Astrocyte of the cerebellum (primary cell): ENCODE measurements at regions not wholly inside any gene's neighbourhood (a gene's known extent, or its start where the extent isn't known, plus 50 kb on each side); places are given as distances from the start of the nearest gene placed in this dataset.

Experiments
- DNase-seq: peaks from one replicate; pipeline ENCODE4 v3.0.0-alpha.2; 2011; ENCODE audit warnings: low read depth
- H3K4me3 ChIP-seq: 2 replicates; pipeline ENCODE4 v1.5.1; 2011; ENCODE audit warnings: mild to moderate bottlenecking, low read depth, low read length, moderate library complexity
- in situ Hi-C: cut with HindIII; loops from 2 replicates; pipeline ENCODE4 v1.10.0; 2017; ENCODE audit warnings: low sequenced_read_pairs
- TF ChIP-seq, protein P1 (sequence below): IDR thresholded peaks from 2 replicates; pipeline ENCODE4 v1.5.1; 2012; ENCODE audit warnings: low read length, low read depth, moderate library complexity, mild to moderate bottlenecking; ENCODE audit errors: missing control alignments

DNA sequence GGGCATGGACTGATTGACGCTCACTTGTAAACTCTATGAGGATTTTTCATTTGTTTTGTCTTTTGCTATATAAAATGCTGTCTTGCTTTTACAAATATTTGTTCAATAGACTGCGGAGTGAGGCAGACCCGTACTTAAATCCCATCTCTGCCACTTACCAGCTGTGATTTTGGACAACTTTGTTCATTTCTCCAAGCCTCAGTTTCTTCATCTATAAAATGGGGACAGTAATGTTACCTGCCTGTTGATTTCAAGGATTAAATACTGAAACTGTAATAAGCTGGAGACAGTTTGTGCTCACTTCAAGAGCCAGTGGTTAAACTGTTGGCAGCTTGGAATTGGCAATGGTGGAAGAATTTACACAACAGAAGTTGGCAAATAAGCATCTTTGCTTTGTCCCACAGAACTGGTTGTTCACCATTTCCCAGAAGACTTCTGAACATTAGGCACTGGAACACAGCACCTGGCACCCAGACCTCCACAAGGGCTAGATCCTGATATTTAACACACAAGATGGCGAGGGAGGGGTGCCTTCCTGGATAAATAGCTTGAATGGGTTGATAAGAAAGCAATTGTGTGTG lies 479.2 kb downstream of the QKI start:
- H3K4me3 ChIP-seq: no peak overlapping the region
- in situ Hi-C loops: no loop called here
- no peak for DNase-seq
- TF ChIP-seq, protein P1, sequence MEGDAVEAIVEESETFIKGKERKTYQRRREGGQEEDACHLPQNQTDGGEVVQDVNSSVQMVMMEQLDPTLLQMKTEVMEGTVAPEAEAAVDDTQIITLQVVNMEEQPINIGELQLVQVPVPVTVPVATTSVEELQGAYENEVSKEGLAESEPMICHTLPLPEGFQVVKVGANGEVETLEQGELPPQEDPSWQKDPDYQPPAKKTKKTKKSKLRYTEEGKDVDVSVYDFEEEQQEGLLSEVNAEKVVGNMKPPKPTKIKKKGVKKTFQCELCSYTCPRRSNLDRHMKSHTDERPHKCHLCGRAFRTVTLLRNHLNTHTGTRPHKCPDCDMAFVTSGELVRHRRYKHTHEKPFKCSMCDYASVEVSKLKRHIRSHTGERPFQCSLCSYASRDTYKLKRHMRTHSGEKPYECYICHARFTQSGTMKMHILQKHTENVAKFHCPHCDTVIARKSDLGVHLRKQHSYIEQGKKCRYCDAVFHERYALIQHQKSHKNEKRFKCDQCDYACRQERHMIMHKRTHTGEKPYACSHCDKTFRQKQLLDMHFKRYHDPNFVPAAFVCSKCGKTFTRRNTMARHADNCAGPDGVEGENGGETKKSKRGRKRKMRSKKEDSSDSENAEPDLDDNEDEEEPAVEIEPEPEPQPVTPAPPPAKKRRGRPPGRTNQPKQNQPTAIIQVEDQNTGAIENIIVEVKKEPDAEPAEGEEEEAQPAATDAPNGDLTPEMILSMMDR: no peak

- in situ Hi-C loops: no loop called here
- DNase-seq: no peak
- TF ChIP-seq, protein P1: no peak
These were observed 478.5 kb downstream of the QKI start for GRCh38 chr6:163892824-163893561.

DNA sequence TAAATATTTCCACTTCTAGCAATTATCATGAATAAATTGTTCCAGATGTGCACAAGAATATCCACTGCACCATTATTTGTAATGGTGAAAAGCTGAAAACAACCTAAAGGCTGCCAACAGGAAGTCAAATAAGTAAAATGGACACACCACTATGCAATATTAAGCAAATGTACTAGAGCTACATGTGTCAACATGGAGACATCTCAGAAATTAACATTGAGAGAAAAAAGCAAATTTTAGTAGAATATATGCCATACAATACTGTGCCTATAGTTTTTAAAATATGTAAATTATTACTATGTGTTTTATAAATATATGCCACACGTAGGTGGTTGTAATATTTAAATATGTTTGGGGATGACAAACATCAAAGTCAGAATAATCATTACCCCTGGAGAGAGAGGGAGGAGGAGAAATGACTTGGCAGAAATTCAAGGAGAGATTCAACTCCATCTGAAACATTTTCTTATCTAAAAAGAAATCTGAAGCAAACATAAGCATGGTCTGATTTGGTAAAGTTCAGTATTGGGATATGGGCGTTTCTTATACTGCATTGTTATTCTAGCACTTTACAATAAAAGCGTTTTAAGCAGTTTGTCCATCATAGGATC lies 475.5 kb downstream of the QKI start:
- in situ Hi-C loops: no loop called here
- no peak for DNase-seq
- no peak overlapping the region for H3K4me3 ChIP-seq
- TF ChIP-seq, protein P1: no peak

More at GRCh38 chr6:163892824-163893561, 478.5 kb downstream of the QKI start:
- no peak overlapping the region for H3K4me3 ChIP-seq

GRCh38 chr6:163888030-163888819 lies 473.7 kb downstream of the QKI start:
- in situ Hi-C loops: no loop called here
- DNase-seq: no peak
- H3K4me3 ChIP-seq: no peak overlapping the region
- TF ChIP-seq, protein P1: no peak

GRCh38 chr6:163886428-163886827 lies 471.9 kb downstream of the QKI start:
- DNase-seq: no peak
- in situ Hi-C loops: no loop called here
- no peak overlapping the region for H3K4me3 ChIP-seq
- TF ChIP-seq, protein P1: no peak

DNA sequence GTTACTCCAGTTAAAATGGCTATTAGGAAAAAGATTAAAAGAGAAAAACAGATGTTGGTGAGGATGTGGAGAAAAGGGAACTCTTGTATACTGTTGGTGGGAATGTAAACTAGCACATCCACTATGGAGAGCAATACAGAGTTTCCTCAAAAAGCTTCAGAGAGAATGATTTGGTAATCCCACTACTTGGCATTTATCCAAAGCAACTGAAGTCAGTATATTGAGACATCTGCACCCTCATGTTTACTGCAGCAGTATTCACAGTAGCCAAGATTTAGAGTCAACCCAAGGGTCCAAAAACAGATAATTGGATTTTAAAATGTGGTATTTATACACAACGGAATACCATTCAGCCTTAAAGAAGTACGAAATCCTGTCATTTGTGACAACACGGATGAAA lies 469.5 kb downstream of the QKI start:
- no peak for DNase-seq
- no peak overlapping the region for H3K4me3 ChIP-seq
- in situ Hi-C loops: no loop called here
- TF ChIP-seq, protein P1: no peak
